Gastrocnemius medialis (tissue), 4 donors: ENCODE measurements at regions not wholly inside any gene's neighbourhood (a gene's known extent, or its start where the extent isn't known, plus 50 kb on each side); places are given as distances from the start of the nearest gene placed in this dataset.
"Not testable (repeated sequence)": the region's sequence is repeated elsewhere in the genome, so short reads cannot be mapped to it uniquely, and the experiment has no call there.

Source experiments
- ATAC-seq, 2 donors: fragments of 150-250 bp; one replicate each; pipeline ENCODE4 v1.9.1; 2016
- DNase-seq, 2 donors: peaks; one replicate each; pipeline ENCODE4 v3.0.0-alpha.2; 2019
- H3K27ac ChIP-seq, 4 donors: fragments of 200-600 bp; sonication (generic); 1 replicate in 1 of 4; 2 replicates in 3 of 4; pipeline ENCODE4 v1.5.1; 2016 to 2018; ENCODE audit warnings: mild to moderate bottlenecking in 2 of 4, moderate library complexity in 1 of 4
- H3K27me3 ChIP-seq, 3 donors: fragments of 200-600 bp; sonication (generic) in 2 of 3; 1 replicate in 1 of 3; 2 replicates in 2 of 3; pipeline versions ENCODE4 v1.5.1 to v1.6.0; 2016 to 2019; ENCODE audit warnings: mild to moderate bottlenecking in 1 of 3, moderate library complexity in 1 of 3
- H3K36me3 ChIP-seq, 2 donors: fragments of 200-600 bp; sonication (generic) in 1 of 2; one replicate each; pipeline ENCODE4 v1.5.1; 2017 to 2018
- H3K4me1 ChIP-seq, 2 donors: fragments of 200-600 bp; sonication (generic) in 1 of 2; one replicate each; pipeline ENCODE4 v1.5.1; 2016 to 2017; ENCODE audit warnings: mild to moderate bottlenecking in 2 of 2
- H3K4me3 ChIP-seq, 4 donors: fragments of 200-600 bp; sonication (generic) in 3 of 4; 1 replicate in 1 of 4; 2 replicates in 3 of 4; pipeline ENCODE4 v1.5.1; 2016 to 2019; ENCODE audit warnings: mild to moderate bottlenecking in 2 of 4
- H3K9me3 ChIP-seq, 3 donors: fragments of 200-600 bp; sonication (generic) in 2 of 3; 1 replicate in 1 of 3; 2 replicates in 2 of 3; pipeline ENCODE4 v1.5.1; 2016 to 2019
- POLR2A ChIP-seq, 2 donors: fragments of 450-650 bp; IDR thresholded peaks; one replicate each; pipeline ENCODE4 v1.6.1; 2017; ENCODE audit warnings: antibody characterized with exemption in 2 of 2, mild to moderate bottlenecking in 2 of 2, moderate library complexity in 2 of 2
- in situ Hi-C, 4 donors: fragments of 200-750 bp; cut with MboI; loops; one replicate each; pipeline versions ENCODE4 v1.15.0 to v1.8.0; 2017; ENCODE audit warnings: low sequenced_read_pairs in 4 of 4
- intact Hi-C: fragments of 100-400 bp; cut with DNase I; formaldehyde crosslinking; loops from one replicate; pipeline ENCODE4 v1.15.1; 2023; ENCODE audit warnings: low total_unique reads
- TF ChIP-seq, protein P1 (sequence below), 5 experiments: fragments of 450-650 bp in 3 of 5; fragments of 200-600 bp in 2 of 5; sonication (generic) in 2 of 5; IDR thresholded peaks in 4 of 5; conservative IDR thresholded peaks in 1 of 5; 1 replicate in 4 of 5; 2 replicates in 1 of 5; pipeline ENCODE4 v1.5.1; 2016 to 2019; ENCODE audit warnings: antibody characterized with exemption in 5 of 5, mild to moderate bottlenecking in 3 of 5, moderate library complexity in 3 of 5

DNA sequence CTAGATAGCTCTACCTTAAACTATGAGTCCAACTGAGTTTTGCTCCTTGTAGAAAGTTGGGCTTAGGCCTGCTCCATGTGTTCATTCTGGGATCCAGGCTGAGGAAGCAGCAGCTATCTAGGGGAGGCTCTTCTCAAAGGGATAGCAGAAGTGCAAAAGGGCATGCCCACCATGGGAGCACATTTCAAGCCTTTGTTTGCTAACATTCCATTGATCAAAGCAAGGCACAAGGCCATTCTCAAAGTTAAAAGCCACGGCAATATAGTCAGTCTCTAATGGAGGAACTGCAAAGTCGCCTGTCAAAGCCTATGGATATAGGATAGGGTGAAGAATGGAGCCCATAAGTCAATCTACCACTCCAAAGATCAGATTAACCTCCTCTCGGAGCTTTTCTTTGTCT, 488.1 kb upstream of the ARX start:
- TF ChIP-seq, protein P1, sequence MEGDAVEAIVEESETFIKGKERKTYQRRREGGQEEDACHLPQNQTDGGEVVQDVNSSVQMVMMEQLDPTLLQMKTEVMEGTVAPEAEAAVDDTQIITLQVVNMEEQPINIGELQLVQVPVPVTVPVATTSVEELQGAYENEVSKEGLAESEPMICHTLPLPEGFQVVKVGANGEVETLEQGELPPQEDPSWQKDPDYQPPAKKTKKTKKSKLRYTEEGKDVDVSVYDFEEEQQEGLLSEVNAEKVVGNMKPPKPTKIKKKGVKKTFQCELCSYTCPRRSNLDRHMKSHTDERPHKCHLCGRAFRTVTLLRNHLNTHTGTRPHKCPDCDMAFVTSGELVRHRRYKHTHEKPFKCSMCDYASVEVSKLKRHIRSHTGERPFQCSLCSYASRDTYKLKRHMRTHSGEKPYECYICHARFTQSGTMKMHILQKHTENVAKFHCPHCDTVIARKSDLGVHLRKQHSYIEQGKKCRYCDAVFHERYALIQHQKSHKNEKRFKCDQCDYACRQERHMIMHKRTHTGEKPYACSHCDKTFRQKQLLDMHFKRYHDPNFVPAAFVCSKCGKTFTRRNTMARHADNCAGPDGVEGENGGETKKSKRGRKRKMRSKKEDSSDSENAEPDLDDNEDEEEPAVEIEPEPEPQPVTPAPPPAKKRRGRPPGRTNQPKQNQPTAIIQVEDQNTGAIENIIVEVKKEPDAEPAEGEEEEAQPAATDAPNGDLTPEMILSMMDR (IDR thresholded peaks at IDR 0.05 in 4 of 5, conservative IDR thresholded peaks at IDR 0.05 in 1 of 5), result no peak
- TF ChIP-seq POLR2A (IDR thresholded peaks at IDR 0.05), result no peak
- intact Hi-C loops, result no loop called here
- no peak overlapping the region for H3K4me3 ChIP-seq
- no peaks in the 10 kb centered on the region for H3K27me3 ChIP-seq
- in situ Hi-C loops, result no loop called here
- no peaks in the 10 kb centered on the region for H3K36me3 ChIP-seq
- no peaks in the 10 kb centered on the region for H3K4me1 ChIP-seq
- H3K9me3 ChIP-seq, result no peaks in the 10 kb centered on the region
- DNase-seq, result no peak
- no peak overlapping the region for H3K27ac ChIP-seq
- no peak for ATAC-seq

GRCh38 chrX:25507801-25508200, 492.0 kb upstream of the ARX start:
- DNase-seq (no peak), ATAC-seq (no peak)
- H3K36me3 ChIP-seq, result no peaks in the 10 kb centered on the region
- no peaks in the 10 kb centered on the region for H3K9me3 ChIP-seq
- no peak overlapping the region for H3K27ac ChIP-seq
- TF ChIP-seq, protein P1 (IDR thresholded peaks at IDR 0.05 in 4 of 5, conservative IDR thresholded peaks at IDR 0.05 in 1 of 5), result no peak
- no peak for TF ChIP-seq POLR2A (IDR thresholded peaks at IDR 0.05)
- in situ Hi-C loops (no loop called here), intact Hi-C loops (no loop called here)
- H3K27me3 ChIP-seq, result no peaks in the 10 kb centered on the region
- H3K4me1 ChIP-seq, result no peaks in the 10 kb centered on the region
- H3K4me3 ChIP-seq, result no peak overlapping the region

DNA sequence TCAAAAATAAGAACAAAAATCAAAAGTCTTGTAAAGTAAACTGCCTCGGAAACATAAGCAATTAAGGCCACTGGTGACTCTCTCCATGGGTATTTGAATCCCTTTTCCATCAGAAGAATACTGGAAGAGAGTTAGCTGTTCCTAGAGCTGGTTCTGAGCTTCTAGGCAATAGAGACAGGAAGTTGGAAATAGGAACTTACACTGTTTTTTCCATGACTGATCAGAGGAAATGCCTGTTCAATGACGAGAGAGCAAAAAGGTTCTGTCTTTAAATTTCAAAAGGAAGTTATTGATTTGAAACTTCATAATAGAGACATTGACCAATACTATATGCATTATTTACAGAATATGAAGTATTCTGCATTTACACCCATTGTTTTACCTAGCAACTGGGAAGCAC, 503.5 kb upstream of the ARX start:
- no peaks in the 10 kb centered on the region for H3K36me3 ChIP-seq
- in situ Hi-C loops, result no loop called here
- no peaks in the 10 kb centered on the region for H3K4me1 ChIP-seq

GRCh38 chrX:25522443-25523010, 506.8 kb upstream of the ARX start:
- H3K36me3 ChIP-seq, H3K27ac ChIP-seq, H3K4me3 ChIP-seq, H3K27me3 ChIP-seq, intact Hi-C loops, ATAC-seq, in situ Hi-C loops, H3K4me1 ChIP-seq, H3K9me3 ChIP-seq: not testable (repeated sequence)
- peak in 1 of 2 donors; percentile 7 for DNase-seq

More for the DNA sequence above, 503.5 kb upstream of the ARX start:
- Histone ChIP-seq H3K27ac (no peak overlapping the region), H3K9me3 (no peaks in the 10 kb centered on the region), H3K27me3 (peaks cover 0 to 5% (median 0%) of the 10 kb centered on the region in 3 donors), H3K4me3 (no peak overlapping the region)
- ATAC-seq (no peak), DNase-seq (no peak)
- TF ChIP-seq, protein P1 (IDR thresholded peaks at IDR 0.05 in 4 of 5, conservative IDR thresholded peaks at IDR 0.05 in 1 of 5), result no peak
- TF ChIP-seq POLR2A (IDR thresholded peaks at IDR 0.05), result no peak
- intact Hi-C loops, result no loop called here

- Histone ChIP-seq H3K27me3 (no peaks in the 10 kb centered on the region), H3K36me3 (no peaks in the 10 kb centered on the region), H3K4me1 (no peaks in the 10 kb centered on the region), H3K9me3 (no peaks in the 10 kb centered on the region), H3K4me3 (no peak overlapping the region), H3K27ac (no peak overlapping the region)
- in situ Hi-C loops (no loop called here), intact Hi-C loops (no loop called here)
- ATAC-seq (no peak), DNase-seq (no peak)
- TF ChIP-seq, protein P1 (IDR thresholded peaks at IDR 0.05 in 4 of 5, conservative IDR thresholded peaks at IDR 0.05 in 1 of 5), result no peak
- TF ChIP-seq POLR2A (IDR thresholded peaks at IDR 0.05), result no peak
These were observed 508.1 kb upstream of the ARX start for GRCh38 chrX:25523574-25524540.
